PC-3 (cell line): ENCODE measurements at regions not wholly inside any gene's neighbourhood (a gene's known extent, or its start where the extent isn't known, plus 50 kb on each side); places are given as distances from the start of the nearest gene placed in this dataset.

ENCODE experiments used
- CTCF ChIP-seq: fragments of 300-600 bp; sonication (generic); conservative IDR thresholded peaks from 2 replicates; pipeline ENCODE4 v1.5.1; 2017; ENCODE audit warnings: antibody characterized with exemption, low read depth, mild to moderate bottlenecking, low read length
- EZH2 ChIP-seq: fragments of 300-600 bp; sonication (generic); IDR thresholded peaks from one replicate; pipeline ENCODE4 v1.6.1; 2017; ENCODE audit warnings: antibody characterized with exemption, mild to moderate bottlenecking, low read length; ENCODE audit not compliant: unreplicated experiment

DNA sequence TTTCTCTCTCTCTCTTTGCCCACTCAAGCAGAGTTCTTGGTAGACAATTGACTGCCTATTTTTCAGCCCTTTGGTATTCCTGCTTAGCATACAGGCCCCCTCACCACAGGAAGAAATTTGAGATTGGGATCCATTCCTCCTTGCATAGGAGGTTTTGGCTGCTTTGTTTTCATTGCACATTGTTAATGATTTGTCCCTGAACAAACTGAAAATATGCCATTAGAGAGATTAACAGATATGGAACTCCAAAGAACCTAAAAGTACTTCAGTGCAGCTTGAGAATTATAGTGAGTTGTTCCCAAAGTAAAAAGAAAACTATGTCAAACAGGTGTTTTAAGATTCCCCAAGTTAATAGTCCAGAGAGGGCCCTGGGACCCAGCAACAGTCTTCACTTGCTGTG is 200.0 kb downstream of the TTLL7 start:
- TF ChIP-seq CTCF (no peak), EZH2 (no peak)
